ENCODE measurements at regions not wholly inside any gene's neighbourhood (a gene's known extent, or its start where the extent isn't known, plus 50 kb on each side); places are given as distances from the start of the nearest gene placed in this dataset.

GRCh38 chr3:43198791-43199644, 87.3 kb upstream of the SNRK start:
- TF ChIP-seq SIN3A (IDR thresholded peaks at IDR 0.05; ENCODE audit: borderline replicate concordance, insufficient read depth, low read depth, low read length) (no peak), TCF7L2 (IDR thresholded peaks at IDR 0.05; ENCODE audit: low read depth, low read length) (no peak), POLR2AphosphoS5 (IDR thresholded peaks at IDR 0.05; ENCODE audit: low read depth, low read length) (no peak), REST (IDR thresholded peaks at IDR 0.05; ENCODE audit: insufficient read depth in 1 of 2, low read depth in 2 of 2, low read length in 1 of 2) (no peak)
- ATAC-seq (no peak), DNase-seq (ENCODE audit: low read depth, low spot score) (no peak)
- in situ Hi-C loops (cut with HindIII; ENCODE audit: low pct_unique_long_range_greater_than_20kb, low sequenced_read_pairs) (no loop called here), intact Hi-C loops (cut with micrococcal nuclease; ENCODE audit: unreplicated experiment) (no loop called here)
- no peaks in the 10 kb centered on the region for H3K4me1 ChIP-seq (ENCODE audit: control insufficient read depth, insufficient read depth, low read length)
- CTCF ChIA-PET: no interaction called here
- no peak overlapping the region for H3K4me3 ChIP-seq (ENCODE audit: low read depth in 2 of 2, low read length in 2 of 2)
- H3K27me3 ChIP-seq (ENCODE audit: control insufficient read depth, insufficient read depth, low read length): no peaks in the 10 kb centered on the region
- no TSS peak for BruUV-seq (replicated peaks)
- POLR2A ChIA-PET: no interaction called here
- no peak overlapping the region for H3K27ac ChIP-seq (ENCODE audit: low read length)
- H3K36me3 ChIP-seq (ENCODE audit: control insufficient read depth, insufficient read depth, low read length): no peaks in the 10 kb centered on the region
- no peaks in the 10 kb centered on the region for H3K9me3 ChIP-seq (ENCODE audit: control insufficient read depth, insufficient read depth, low read depth, low read length)

GRCh38 chr3:43198301-43198700, 88.0 kb upstream of the SNRK start:
- in situ Hi-C loops (cut with HindIII; ENCODE audit: low pct_unique_long_range_greater_than_20kb, low sequenced_read_pairs) (no loop called here), intact Hi-C loops (cut with micrococcal nuclease; ENCODE audit: unreplicated experiment) (no loop called here)
- H3K4me1 ChIP-seq (ENCODE audit: control insufficient read depth, insufficient read depth, low read length): no peaks in the 10 kb centered on the region
- TF ChIP-seq POLR2AphosphoS5 (IDR thresholded peaks at IDR 0.05; ENCODE audit: low read depth, low read length) (no peak), CTCF (IDR thresholded peaks at IDR 0.05) (no peak)
- no peak overlapping the region for H3K27ac ChIP-seq (ENCODE audit: low read length)
- no peaks in the 10 kb centered on the region for H3K27me3 ChIP-seq (ENCODE audit: control insufficient read depth, insufficient read depth, low read length)
- no peak overlapping the region for H3K4me3 ChIP-seq (ENCODE audit: low read depth in 2 of 2, low read length in 2 of 2)
- no peak for DNase-seq (ENCODE audit: low read depth, low spot score)
- ChIA-PET POLR2A (no interaction called here), CTCF (no interaction called here)
- no peaks in the 10 kb centered on the region for H3K36me3 ChIP-seq (ENCODE audit: control insufficient read depth, insufficient read depth, low read length)
- H3K9me3 ChIP-seq (ENCODE audit: control insufficient read depth, insufficient read depth, low read depth, low read length): no peaks in the 10 kb centered on the region
- BruUV-seq (replicated peaks): no TSS peak
- ATAC-seq: no peak

GRCh38 chr3:43197181-43197580, 89.2 kb upstream of the SNRK start:
- H3K9me3 ChIP-seq (ENCODE audit: control insufficient read depth, insufficient read depth, low read depth, low read length): no peaks in the 10 kb centered on the region
- no TSS peak for BruUV-seq (replicated peaks)
- intact Hi-C loops (cut with micrococcal nuclease; ENCODE audit: unreplicated experiment) (no loop called here), in situ Hi-C loops (cut with HindIII; ENCODE audit: low pct_unique_long_range_greater_than_20kb, low sequenced_read_pairs) (no loop called here)
- POLR2A ChIA-PET: no interaction called here
- ATAC-seq (no peak), DNase-seq (ENCODE audit: low read depth, low spot score) (no peak)
- H3K36me3 ChIP-seq (ENCODE audit: control insufficient read depth, insufficient read depth, low read length): no peaks in the 10 kb centered on the region
- no peak for TF ChIP-seq REST (IDR thresholded peaks at IDR 0.05; ENCODE audit: insufficient read depth in 1 of 2, low read depth in 2 of 2, low read length in 1 of 2)
- no peak for TF ChIP-seq TCF7L2 (IDR thresholded peaks at IDR 0.05; ENCODE audit: low read depth, low read length)
- TF ChIP-seq CTCF (IDR thresholded peaks at IDR 0.05): no peak
- TF ChIP-seq SIN3A (IDR thresholded peaks at IDR 0.05; ENCODE audit: borderline replicate concordance, insufficient read depth, low read depth, low read length): no peak
- TF ChIP-seq POLR2AphosphoS5 (IDR thresholded peaks at IDR 0.05; ENCODE audit: low read depth, low read length): no peak
- H3K27ac ChIP-seq (ENCODE audit: low read length): no peak overlapping the region
- H3K4me3 ChIP-seq (ENCODE audit: low read depth in 2 of 2, low read length in 2 of 2): no peak overlapping the region
- no peaks in the 10 kb centered on the region for H3K27me3 ChIP-seq (ENCODE audit: control insufficient read depth, insufficient read depth, low read length)
- no peaks in the 10 kb centered on the region for H3K4me1 ChIP-seq (ENCODE audit: control insufficient read depth, insufficient read depth, low read length)
- CTCF ChIA-PET: no interaction called here
